HG03378 (cell line): ENCODE measurements at regions not wholly inside any gene's neighbourhood (a gene's known extent, or its start where the extent isn't known, plus 50 kb on each side); places are given as distances from the start of the nearest gene placed in this dataset.
A peak's percentile ranks its signal among the peaks of the same experiment; 100 is the strongest.

ENCODE experiments used
- ATAC-seq: cut with Tn5 transposase; IDR thresholded peaks from one replicate; pipeline ENCODE4 v1.9.1; 2021; ENCODE audit warnings: mild to moderate bottlenecking, moderate library complexity; ENCODE audit not compliant: unreplicated experiment

DNA sequence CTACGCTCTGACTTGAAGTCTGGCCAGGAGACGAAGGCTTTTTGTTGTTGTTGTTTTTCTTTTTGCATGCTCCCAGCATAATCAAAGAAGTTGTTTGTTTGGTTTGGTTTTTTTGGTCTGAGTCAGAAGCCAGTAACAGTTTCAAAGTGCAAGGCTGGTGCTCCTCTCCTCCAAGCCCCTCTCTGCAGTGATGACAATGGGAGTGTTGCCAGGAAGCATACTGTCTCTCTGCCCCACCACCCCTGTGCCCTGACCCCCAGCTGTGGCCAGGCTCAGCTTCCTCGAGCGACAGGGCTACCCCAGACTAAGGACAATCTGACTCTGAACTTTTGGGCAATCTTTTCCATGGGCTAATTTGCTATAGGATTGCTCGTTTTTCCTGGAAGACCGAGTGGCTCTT is 173.8 kb upstream of the PITX1 start:
- ATAC-seq: no peak

GRCh38 chr5:135206862-135207261 is 172.8 kb upstream of the PITX1 start:
- no peak for ATAC-seq

DNA sequence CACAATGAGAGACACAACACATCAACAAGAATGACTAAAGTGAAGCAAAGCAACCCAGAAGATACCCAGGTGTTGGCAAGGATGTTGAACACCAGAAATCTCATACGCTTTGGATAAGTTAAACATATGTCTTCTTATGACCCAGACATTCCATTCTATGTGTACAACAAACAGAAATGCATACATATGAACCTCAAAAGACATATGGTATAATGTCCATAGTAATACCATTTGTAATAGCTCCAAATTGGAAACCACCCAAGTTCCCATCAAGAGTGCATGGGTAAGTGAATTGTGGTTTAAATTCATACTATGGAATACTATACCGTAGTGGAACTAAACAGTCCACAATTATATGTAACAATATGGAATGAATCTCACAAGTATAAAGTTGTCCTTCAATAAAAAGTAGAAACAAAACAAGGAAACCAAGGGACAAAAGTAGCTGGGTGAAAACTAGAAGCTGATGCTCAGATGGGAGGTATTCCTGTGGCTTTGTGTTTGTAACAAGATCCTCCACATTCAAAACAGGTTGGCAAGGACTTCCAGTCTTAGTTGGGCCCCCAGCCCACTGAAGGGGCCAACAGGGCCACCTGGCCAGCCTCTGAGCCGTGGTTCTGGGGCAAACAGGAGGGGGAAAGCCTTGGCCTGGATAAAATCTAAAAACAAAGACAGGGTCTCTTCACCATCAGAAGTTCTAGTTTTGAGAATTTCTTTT is 171.8 kb upstream of the PITX1 start:
- no peak for ATAC-seq

DNA sequence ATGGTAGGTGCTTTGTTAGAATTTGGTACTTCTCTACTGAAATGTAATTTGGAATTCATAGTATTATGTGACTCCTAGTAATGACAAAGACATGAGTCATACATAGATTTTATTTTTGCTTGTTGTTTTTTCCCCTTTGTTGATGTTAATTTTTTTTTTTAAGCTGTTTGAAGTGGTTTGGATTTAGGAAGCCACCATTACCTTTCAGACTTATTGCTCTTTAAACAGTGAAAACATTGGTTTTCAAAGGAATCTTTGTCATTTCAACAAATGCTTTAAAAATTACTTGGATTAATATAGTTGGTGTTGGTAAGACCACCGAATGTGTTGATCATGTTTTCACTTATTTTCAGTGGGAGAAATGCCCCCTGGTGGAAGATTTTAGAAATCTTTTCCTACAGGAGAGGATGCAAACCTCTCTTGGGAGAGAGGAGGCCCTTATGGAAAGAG is 170.1 kb upstream of the PITX1 start:
- no peak for ATAC-seq

- ATAC-seq: no peak
Measured at GRCh38 chr5:135203593-135204036, 169.6 kb upstream of the PITX1 start.

DNA sequence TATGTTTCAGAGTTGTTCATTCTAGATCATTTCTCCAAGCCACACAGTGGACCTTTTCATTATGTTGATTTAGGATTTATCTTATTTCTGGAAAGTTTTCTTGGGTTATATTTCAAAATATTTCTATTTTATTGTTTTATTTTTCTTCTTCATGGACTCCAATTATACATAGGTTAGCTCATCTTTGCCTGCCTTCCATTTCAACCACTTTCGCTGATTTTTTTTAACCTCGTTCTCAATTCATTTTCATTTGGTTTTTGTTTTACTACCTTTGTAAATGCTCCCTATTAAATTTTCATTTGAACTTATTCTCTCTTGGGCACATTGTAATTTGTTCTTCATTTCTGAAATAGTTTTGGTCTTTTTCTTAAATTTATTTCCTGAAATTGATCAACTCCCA is 169.0 kb upstream of the PITX1 start:
- ATAC-seq: no peak

DNA sequence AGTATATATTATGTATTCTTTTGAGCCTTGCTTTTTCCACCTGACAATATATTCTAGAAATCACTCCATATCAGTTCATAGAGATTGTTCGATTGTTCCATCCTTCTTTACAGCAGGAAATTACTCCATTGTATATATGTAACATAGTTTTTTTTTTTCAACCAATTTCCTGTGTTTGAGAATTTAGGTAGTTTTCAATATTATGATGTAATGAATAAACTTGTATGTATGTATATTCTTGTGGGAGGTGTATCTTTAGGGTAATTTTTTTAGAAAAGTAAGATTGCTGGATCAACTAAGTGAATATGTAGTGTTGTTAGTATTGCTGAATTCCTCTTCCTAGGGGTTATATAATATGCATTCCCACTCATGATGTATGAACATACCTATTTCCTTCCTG is 165.9 kb upstream of the PITX1 start:
- no peak for ATAC-seq

DNA sequence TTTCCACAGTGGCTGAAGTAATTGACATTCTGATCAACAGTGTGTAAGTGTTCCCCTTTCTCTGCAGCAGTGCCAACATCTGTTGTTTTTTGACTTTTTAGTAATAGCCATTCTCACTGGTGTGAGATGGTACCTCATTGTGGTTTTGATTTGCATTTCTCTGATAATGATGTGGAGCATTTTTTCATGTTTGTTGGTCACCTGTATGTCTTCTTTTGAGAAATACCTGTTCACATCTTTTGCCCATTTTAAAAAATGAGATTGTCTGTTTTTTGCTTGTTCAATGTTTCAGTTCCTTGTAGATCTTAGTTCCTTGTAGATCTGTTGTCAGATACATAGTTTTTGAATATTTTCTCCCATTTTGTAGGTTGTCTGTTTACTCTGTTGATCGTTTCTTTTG is 162.5 kb upstream of the PITX1 start:
- ATAC-seq: no peak

DNA sequence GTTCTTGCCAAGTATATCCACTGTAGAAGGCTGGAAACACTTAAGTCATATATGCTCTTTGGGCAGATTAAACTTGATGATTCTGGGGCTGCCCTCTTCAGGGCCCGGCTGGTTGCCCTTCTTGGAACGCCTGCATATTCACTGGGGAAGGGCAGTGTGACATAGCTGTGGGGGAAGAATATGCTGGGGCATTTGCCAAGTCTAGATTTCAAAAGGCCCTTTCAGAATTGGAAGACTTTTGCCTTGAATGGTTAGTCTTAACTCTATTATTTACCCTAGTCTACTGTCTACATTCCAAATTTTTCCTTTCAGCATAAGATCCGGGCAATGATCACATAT is 161.2 kb upstream of the PITX1 start:
- ATAC-seq: no peak

DNA sequence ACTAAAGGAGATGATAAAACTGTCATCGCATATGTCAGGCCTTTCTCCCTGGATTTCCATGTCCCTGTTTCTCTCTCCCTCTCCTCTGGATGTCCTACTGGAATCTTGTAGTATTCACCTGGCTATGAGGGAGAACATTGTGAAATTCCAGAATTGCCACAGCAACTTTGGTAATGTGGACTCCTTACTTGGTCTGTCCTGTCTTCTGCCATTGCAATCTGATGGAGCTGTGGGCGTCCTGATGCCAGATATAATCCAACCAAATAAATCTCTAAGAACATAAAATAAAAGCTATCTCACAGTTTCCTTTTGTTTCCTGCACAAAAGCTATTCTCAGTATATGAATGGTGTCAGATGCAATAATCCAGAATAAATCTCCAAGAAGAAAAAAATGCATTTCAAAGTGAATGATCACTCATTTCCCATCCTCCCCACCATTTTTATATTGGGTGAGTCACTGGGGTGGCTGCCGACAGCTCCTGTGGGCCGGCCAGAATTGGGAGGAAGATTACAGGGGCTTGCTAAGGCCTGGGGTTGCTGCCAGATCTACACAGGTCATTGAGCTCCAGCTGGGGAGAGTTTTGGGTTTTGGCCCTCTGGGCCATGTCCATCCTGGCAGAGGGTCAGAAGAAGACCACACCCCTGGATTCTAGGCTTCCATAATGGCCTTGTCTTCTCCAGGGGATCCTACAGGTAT is 160.7 kb upstream of the PITX1 start:
- ATAC-seq: no peak

DNA sequence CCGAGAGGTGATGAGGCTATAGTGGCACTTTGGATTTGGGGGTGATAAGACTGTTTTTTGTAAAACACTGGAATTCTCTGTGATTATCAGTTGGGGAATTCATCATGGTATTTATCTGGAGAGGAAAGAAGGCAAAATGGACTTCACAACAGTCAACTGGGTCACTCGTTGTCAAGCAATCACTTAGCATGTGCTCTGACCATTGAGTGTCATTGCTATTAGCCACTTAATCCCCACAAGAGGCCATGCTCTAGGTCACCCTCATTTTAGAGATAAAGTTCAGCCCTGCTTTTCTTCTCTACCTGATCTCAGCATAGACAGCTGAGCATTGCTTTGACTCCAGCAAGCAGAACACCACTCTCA is 160.1 kb upstream of the PITX1 start:
- ATAC-seq: no peak

DNA sequence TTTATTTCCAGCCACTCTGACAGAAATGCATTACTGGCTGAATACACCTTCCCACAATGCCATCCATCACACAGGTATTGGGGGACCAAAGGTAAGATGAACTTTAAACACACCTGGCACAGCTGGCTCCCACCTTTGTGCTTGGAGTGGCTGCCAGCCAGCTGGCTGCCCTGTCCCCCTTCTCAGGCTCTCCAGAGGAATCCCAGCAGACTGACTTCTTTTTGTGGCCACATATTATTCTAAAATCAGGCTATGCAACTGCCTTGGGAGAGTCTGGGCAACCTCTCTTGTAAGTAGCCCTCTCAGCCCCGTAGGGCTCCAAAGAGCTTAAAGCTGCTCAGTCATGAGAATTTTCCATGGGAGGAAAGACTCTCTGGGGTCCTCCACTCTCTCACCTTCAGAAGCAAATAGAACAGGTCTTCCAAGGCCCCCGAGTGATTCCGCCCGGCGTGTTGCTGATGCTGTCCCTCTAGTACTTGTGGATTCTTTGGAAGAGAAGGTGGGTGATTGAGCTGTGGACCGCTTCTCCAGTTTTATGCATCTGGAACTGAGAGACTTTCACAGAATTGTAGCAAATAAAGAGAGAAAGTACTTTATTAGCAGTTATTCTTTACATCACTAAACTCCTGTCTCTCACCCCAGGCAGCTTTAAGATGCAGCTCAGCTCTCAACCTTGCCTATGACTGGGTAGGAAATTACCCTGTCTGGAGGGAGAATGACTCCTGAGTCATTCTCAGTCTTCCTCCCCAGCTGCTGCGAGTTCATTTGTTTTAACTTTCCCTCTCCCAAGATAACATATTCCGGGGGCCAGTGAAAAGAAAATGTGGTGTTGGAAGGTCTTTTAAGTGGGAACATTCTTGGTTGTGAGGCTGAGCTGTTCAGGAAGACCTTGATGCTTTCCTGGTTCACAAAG is 159.4 kb upstream of the PITX1 start:
- no peak for ATAC-seq

- ATAC-seq: no peak
Measured at GRCh38 chr5:135192351-135192750, 158.3 kb upstream of the PITX1 start.

- ATAC-seq: peak; percentile 46
Measured at GRCh38 chr5:135191084-135191826, 157.2 kb upstream of the PITX1 start.

- no peak for ATAC-seq
Measured at GRCh38 chr5:135190416-135191083, 156.5 kb upstream of the PITX1 start.

DNA sequence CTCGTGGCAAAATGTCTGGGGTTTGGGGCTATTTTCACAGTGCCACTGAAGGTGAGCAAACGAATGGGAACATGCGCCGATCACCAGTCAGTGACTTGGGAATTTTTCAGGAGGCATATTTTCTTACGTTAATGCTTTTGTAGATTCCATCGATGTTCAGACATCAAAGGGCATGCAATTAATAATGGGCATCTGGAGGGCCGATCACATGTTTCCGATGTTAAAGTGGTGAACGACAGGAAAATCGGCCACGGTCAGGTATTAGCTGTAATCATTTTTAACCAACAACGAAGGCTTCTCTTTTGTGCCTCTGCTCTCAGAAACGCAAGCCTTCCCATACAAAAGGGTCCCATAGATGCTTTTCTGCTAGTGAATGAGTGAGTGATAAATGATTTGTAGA is 155.0 kb upstream of the PITX1 start:
- no peak for ATAC-seq

- no peak for ATAC-seq
Measured at GRCh38 chr5:135188233-135188914, 154.3 kb upstream of the PITX1 start.

DNA sequence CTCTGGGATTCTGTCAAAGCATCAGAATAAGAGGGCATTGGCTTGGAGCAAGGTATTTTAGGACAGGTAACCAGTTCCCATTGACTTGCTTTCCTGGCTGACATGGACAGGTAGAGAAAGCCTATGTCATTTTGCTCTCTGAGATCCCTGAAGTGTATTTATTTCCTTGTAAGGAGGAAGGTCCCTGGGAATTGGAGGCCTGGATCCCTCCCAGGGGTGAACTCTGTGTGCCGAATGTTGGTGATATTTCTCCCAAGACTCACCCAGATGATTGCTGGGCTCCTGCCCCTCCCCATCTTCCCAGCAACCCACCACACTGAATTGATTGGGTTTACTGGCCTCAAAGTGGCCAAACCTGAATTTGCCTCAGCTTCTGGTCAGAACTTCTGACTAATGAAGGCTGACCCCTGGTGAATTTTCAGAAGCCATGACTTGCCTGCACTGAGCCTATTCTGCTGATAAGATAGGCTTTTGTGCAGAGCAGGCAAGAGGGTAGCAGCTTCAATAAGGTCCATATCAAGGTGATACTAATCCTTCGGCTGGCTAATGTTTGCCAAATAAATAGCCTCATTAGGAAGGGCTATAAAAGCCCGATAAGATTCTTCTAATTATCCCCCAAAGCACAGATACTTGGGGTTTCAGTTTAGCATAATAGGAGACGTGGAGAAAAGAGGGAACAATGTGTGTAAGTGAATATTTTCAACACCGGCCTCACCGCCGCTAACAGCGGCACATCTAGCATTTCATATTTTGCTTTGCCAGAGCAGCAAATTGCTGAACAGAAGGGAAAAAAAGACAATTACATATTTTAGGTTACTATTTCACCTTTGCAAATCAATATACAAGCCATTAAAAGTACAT is 152.9 kb upstream of the PITX1 start:
- ATAC-seq: no peak

GRCh38 chr5:135185481-135186065 is 151.5 kb upstream of the PITX1 start:
- ATAC-seq: no peak
